ENCODE measurements at regions not wholly inside any gene's neighbourhood (a gene's known extent, or its start where the extent isn't known, plus 50 kb on each side); places are given as distances from the start of the nearest gene placed in this dataset.

- no peak for TF ChIP-seq CTCF (conservative IDR thresholded peaks at IDR 0.05; ENCODE audit: low read depth, low read length)
- DNase-seq (ENCODE audit: low read depth) = no peak
- H3K4me3 ChIP-seq (ENCODE audit: low read length) = no peak overlapping the region
Observed at GRCh38 chr16:85430523-85431421, 182.3 kb upstream of the GSE1 start.

DNA sequence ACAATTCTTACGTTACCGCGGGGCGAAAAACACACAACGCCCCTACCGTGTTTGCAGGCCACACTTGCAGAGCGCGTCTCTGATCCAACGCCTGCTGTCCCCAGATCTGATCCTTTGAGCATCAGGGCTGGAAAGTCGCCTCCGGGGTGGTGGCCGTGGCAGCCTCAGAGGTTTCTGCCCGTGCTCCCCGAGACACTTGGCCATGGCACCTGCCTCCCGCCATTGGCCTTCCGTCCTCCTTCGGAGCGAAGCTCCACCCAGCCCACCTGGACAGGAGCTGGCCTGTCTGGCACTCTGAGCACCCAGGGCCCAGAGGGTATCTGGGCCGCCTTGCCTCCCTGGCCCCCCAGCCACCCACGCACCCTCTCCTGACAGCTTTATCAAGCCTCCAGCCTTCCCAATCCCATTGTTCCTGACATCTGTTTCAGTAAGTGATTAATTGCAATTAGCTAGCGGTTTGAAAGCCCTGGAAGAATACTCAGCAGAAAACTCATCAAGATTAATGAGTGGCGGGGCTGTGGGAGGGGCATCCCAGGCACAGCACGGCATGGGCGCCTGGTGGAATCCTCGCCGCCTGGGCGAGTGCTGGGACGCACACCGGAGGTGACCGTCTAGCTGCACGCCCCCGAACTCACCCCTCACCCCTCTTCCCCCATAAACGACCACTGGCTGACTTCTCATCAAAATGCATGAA is 181.5 kb upstream of the GSE1 start:
- no peak for DNase-seq (ENCODE audit: low read depth)
- no peak for TF ChIP-seq CTCF (conservative IDR thresholded peaks at IDR 0.05; ENCODE audit: low read depth, low read length)
- no peak overlapping the region for H3K4me3 ChIP-seq (ENCODE audit: low read length)

DNA sequence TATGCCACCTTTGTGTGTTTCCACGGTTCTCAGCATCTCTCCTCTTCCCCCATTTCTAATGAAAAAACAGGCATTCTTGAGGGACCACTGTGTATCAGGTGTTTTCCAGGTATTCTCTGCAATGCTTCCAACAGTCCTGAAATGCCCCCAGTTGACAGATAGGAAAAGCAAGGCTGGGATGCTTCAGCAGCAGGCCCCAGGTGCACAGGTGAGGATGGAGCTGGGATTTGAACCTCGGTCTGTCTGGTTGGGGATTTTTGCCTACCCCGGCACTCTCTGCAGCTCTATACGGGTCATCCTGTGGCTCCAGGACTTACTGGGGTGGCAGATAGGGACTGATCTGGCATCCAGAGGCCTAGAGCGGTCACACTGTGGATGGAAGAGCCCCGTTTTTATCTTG is 180.5 kb upstream of the GSE1 start:
- no peak for TF ChIP-seq CTCF (conservative IDR thresholded peaks at IDR 0.05; ENCODE audit: low read depth, low read length)
- no peak for DNase-seq (ENCODE audit: low read depth)
- H3K4me3 ChIP-seq (ENCODE audit: low read length) = no peak overlapping the region

DNA sequence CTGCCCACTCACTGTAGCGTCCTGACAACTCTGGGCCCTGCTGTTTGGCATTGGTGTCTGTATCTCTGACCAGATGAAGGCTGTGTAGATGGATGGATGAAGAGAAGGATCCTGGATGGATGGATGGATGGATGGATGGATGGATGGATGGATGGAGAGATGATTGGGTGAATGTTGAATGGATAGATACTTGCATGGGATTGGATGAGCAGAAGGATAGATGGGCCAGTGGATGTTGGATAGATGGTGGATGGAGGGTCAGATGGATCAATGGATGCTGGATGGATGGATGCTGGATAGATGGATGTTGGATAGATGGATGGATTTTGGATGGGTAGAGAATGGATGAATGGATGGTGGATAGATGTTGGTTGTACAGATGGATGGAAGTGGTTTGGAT is 179.6 kb upstream of the GSE1 start:
- DNase-seq (ENCODE audit: low read depth) = no peak
- no peak for TF ChIP-seq CTCF (conservative IDR thresholded peaks at IDR 0.05; ENCODE audit: low read depth, low read length)
- no peak overlapping the region for H3K4me3 ChIP-seq (ENCODE audit: low read length)

DNA sequence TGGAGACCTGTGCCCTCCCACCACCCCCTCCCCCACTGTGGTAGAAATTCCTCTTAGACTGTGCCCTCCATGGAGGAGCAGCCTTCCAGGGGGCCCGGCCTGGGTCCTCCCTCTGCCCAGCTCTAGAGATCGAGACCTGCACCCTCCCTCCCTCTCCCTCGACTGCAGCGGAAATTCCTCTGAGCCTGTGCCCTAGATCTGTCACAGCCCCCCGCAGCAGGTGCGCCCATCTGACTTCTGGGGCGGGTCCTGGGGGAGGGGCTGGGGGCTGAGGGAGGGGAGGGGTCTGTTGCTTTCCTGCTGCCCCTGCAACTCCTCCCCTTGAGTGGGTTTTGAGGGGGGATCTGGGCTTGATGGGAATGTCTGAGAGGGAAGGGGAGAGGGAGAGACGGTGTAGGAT is 177.8 kb upstream of the GSE1 start:
- no peak for DNase-seq (ENCODE audit: low read depth)
- H3K4me3 ChIP-seq (ENCODE audit: low read length) = no peak overlapping the region
- no peak for TF ChIP-seq CTCF (conservative IDR thresholded peaks at IDR 0.05; ENCODE audit: low read depth, low read length)

DNA sequence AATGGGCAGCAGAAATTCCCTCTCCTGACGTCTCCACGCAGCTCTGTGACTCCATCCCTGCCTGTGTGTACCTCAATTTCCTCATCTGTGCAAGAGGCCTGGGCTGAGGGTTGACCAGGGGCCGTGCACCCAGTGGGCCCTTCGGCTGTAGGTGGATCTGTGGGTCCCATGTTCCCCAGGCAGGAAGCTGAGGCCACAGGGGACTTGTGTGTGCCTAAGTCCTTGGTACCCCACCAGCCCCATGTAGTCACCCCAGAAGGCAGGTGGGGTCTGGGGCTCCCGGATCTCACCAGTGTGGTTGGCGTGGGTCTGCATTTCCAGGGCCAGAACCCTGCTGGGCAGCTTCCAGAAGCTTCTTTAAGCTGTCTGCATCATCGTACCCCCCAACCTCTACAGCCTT is 177.4 kb upstream of the GSE1 start:
- H3K4me3 ChIP-seq (ENCODE audit: low read length) = no peak overlapping the region
- no peak for DNase-seq (ENCODE audit: low read depth)
- no peak for TF ChIP-seq CTCF (conservative IDR thresholded peaks at IDR 0.05; ENCODE audit: low read depth, low read length)

- TF ChIP-seq CTCF (conservative IDR thresholded peaks at IDR 0.05; ENCODE audit: low read depth, low read length) = no peak
Observed at GRCh38 chr16:85436207-85436606, 176.9 kb upstream of the GSE1 start.

More at GRCh38 chr16:85436207-85436606, 176.9 kb upstream of the GSE1 start:
- no peak overlapping the region for H3K4me3 ChIP-seq (ENCODE audit: low read length)
- DNase-seq (ENCODE audit: low read depth) = no peak
